ENCODE measurements at regions not wholly inside any gene's neighbourhood (a gene's known extent, or its start where the extent isn't known, plus 50 kb on each side); places are given as distances from the start of the nearest gene placed in this dataset.

GRCh38 chr7:52502281-52502680 lies 533.2 kb upstream of the POM121L12 start:
- TF ChIP-seq CTCF (IDR thresholded peaks at IDR 0.05) (no peak), POLR2A (IDR thresholded peaks at IDR 0.05) (no peak)

Data from breast epithelium (tissue), 3 donors.